Hepatic stellate cell (primary cell): ENCODE measurements at regions not wholly inside any gene's neighbourhood (a gene's known extent, or its start where the extent isn't known, plus 50 kb on each side); places are given as distances from the start of the nearest gene placed in this dataset.

Experiments
- DNase-seq: peaks from one replicate; pipeline ENCODE4 v3.0.0; 2011; ENCODE audit warnings: low spot score

GRCh38 chr2:16507655-16508489 is 157.8 kb downstream of the CYRIA start:
- DNase-seq, result no peak

- no peak for DNase-seq
Measured at GRCh38 chr2:16506366-16506765, 159.3 kb downstream of the CYRIA start.

- no peak for DNase-seq
Measured at GRCh38 chr2:16496426-16497388, 168.9 kb downstream of the CYRIA start.

- DNase-seq, result no peak
Measured at GRCh38 chr2:16495509-16496208, 170.0 kb downstream of the CYRIA start.

GRCh38 chr2:16494836-16495508 is 170.7 kb downstream of the CYRIA start:
- DNase-seq, result no peak

GRCh38 chr2:16493788-16494187 is 171.8 kb downstream of the CYRIA start:
- DNase-seq, result no peak

GRCh38 chr2:16487686-16488085 is 177.9 kb downstream of the CYRIA start:
- no peak for DNase-seq

- no peak for DNase-seq
Measured at GRCh38 chr2:16485251-16485650, 180.4 kb downstream of the CYRIA start.

- DNase-seq, result no peak
Measured at GRCh38 chr2:16482460-16482859, 183.2 kb downstream of the CYRIA start.

GRCh38 chr2:16481351-16481750 is 184.3 kb downstream of the CYRIA start:
- DNase-seq, result no peak

GRCh38 chr2:16479721-16480120 is 185.9 kb downstream of the CYRIA start:
- DNase-seq, result no peak

GRCh38 chr2:16478434-16479210 is 187.0 kb downstream of the CYRIA start:
- no peak for DNase-seq

GRCh38 chr2:16477648-16478047 is 188.0 kb downstream of the CYRIA start:
- no peak for DNase-seq

GRCh38 chr2:16476866-16477265 is 188.8 kb downstream of the CYRIA start:
- no peak for DNase-seq

- no peak for DNase-seq
Measured at GRCh38 chr2:16475986-16476567, 189.6 kb downstream of the CYRIA start.

GRCh38 chr2:16475586-16475985 is 190.0 kb downstream of the CYRIA start:
- DNase-seq, result no peak

GRCh38 chr2:16473575-16473974 is 192.1 kb downstream of the CYRIA start:
- DNase-seq, result no peak

GRCh38 chr2:16470936-16471490 is 194.6 kb downstream of the CYRIA start:
- DNase-seq, result no peak

GRCh38 chr2:16466821-16467151 is 198.8 kb downstream of the CYRIA start:
- no peak for DNase-seq

GRCh38 chr2:16466133-16466820 is 199.4 kb downstream of the CYRIA start:
- DNase-seq, result no peak
